PC-3 (cell line): ENCODE measurements at regions not wholly inside any gene's neighbourhood (a gene's known extent, or its start where the extent isn't known, plus 50 kb on each side); places are given as distances from the start of the nearest gene placed in this dataset.
"Not testable (repeated sequence)": the region's sequence is repeated elsewhere in the genome, so short reads cannot be mapped to it uniquely, and the experiment has no call there.

Source experiments
- EZH2 ChIP-seq: fragments of 300-600 bp; sonication (generic); IDR thresholded peaks from one replicate; pipeline ENCODE4 v1.6.1; 2017; ENCODE audit warnings: antibody characterized with exemption, mild to moderate bottlenecking, low read length; ENCODE audit not compliant: unreplicated experiment
- EZH2phosphoT487 ChIP-seq: fragments of 300-600 bp; sonication (generic); IDR thresholded peaks from 2 replicates; pipeline ENCODE4 v1.6.1; 2018; ENCODE audit warnings: mild to moderate bottlenecking, antibody characterized with exemption, low read length, borderline replicate concordance
- TF ChIP-seq, protein P1 (sequence below): fragments of 300-600 bp; sonication (generic); conservative IDR thresholded peaks from 2 replicates; pipeline ENCODE4 v1.5.1; 2017; ENCODE audit warnings: antibody characterized with exemption, low read depth, mild to moderate bottlenecking, low read length

DNA sequence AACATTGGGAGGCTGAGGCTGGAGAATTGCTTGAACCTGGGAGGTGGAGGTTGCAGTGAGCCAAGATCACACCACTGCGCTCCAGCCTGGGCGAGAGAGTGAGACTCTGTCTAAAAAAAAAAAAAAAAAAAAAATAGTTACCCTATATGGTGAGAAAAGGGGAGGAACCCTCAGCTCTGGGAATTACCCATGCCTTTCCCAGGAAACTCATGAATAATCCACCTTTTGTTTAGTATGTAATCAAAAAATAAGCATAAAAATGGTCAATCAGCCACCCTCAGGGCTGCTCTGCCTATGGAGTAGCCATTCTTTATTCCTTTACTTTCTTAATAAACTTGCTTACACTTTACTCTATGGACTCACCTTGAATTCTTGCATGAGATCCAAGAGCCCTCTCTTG lies 140.4 kb downstream of the FHIP1A start:
- TF ChIP-seq, protein P1, sequence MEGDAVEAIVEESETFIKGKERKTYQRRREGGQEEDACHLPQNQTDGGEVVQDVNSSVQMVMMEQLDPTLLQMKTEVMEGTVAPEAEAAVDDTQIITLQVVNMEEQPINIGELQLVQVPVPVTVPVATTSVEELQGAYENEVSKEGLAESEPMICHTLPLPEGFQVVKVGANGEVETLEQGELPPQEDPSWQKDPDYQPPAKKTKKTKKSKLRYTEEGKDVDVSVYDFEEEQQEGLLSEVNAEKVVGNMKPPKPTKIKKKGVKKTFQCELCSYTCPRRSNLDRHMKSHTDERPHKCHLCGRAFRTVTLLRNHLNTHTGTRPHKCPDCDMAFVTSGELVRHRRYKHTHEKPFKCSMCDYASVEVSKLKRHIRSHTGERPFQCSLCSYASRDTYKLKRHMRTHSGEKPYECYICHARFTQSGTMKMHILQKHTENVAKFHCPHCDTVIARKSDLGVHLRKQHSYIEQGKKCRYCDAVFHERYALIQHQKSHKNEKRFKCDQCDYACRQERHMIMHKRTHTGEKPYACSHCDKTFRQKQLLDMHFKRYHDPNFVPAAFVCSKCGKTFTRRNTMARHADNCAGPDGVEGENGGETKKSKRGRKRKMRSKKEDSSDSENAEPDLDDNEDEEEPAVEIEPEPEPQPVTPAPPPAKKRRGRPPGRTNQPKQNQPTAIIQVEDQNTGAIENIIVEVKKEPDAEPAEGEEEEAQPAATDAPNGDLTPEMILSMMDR = not testable (repeated sequence)
- not testable (repeated sequence) for TF ChIP-seq EZH2, EZH2phosphoT487
